ENCODE measurements at regions not wholly inside any gene's neighbourhood (a gene's known extent, or its start where the extent isn't known, plus 50 kb on each side); places are given as distances from the start of the nearest gene placed in this dataset.

- ChIA-PET POLR2A (no interaction called here), CTCF (no interaction called here)
- TF ChIP-seq ZNF112 (tag by site-specific recombination; IDR thresholded peaks at IDR 0.05) = no peak
- TF ChIP-seq ZNF366 (tag by site-specific recombination; conservative IDR thresholded peaks at IDR 0.05) = no peak
- TF ChIP-seq ZNF529 (tag by site-specific recombination; IDR thresholded peaks at IDR 0.05; ENCODE audit: insufficient replicate concordance) = no peak
- no peak for TF ChIP-seq ZNF292 (tag by site-specific recombination; IDR thresholded peaks at IDR 0.05; ENCODE audit: borderline replicate concordance, low read depth)
- TF ChIP-seq BCL6B (tag by site-specific recombination; IDR thresholded peaks at IDR 0.05) = no peak
- TF ChIP-seq ZBTB44 (tag by site-specific recombination; IDR thresholded peaks at IDR 0.05) = no peak
- TF ChIP-seq ZNF501 (tag by site-specific recombination; IDR thresholded peaks at IDR 0.05) = no peak
- no peak for TF ChIP-seq ZBTB21 (tag by site-specific recombination; IDR thresholded peaks at IDR 0.05)
- no peak for TF ChIP-seq ZNF146 (tag by site-specific recombination; IDR thresholded peaks at IDR 0.05)
- TF ChIP-seq ZNF549 (tag by site-specific recombination; IDR thresholded peaks at IDR 0.05) = no peak
- TF ChIP-seq ZNF555 (tag by site-specific recombination; conservative IDR thresholded peaks at IDR 0.05) = no peak
- TF ChIP-seq ZNF423 (tag by site-specific recombination; IDR thresholded peaks at IDR 0.05) = no peak
- TF ChIP-seq ZNF394 (tag by site-specific recombination; IDR thresholded peaks at IDR 0.05; ENCODE audit: borderline replicate concordance) = no peak
- no peak for TF ChIP-seq ZNF792 (tag by site-specific recombination; IDR thresholded peaks at IDR 0.05)
- no peak for TF ChIP-seq ZNF791 (tag by site-specific recombination; IDR thresholded peaks at IDR 0.05)
- no peak for TF ChIP-seq ZNF26 (tag by site-specific recombination; IDR thresholded peaks at IDR 0.05)
- no peak for TF ChIP-seq ZNF132 (tag by site-specific recombination; IDR thresholded peaks at IDR 0.05; ENCODE audit: borderline replicate concordance)
- TF ChIP-seq ZNF121 (tag by site-specific recombination; IDR thresholded peaks at IDR 0.05) = no peak
- Histone ChIP-seq H3K9me3 (ENCODE audit: control insufficient read depth, insufficient read depth, low read depth, low read length) (no peaks in the 10 kb centered on the region), H3K4me3 (ENCODE audit: low read depth, low read length) (no peak overlapping the region), H3K36me3 (ENCODE audit: control insufficient read depth in 2 of 2, insufficient read depth in 1 of 2, low read length in 2 of 2) (no peaks in the 10 kb centered on the region), H3K27ac (ENCODE audit: extremely low read depth, low read depth, low read length) (no peak overlapping the region), H3K4me1 (ENCODE audit: control insufficient read depth, insufficient read depth, low read length) (no peaks in the 10 kb centered on the region)
Observed at GRCh38 chr2:187210726-187211125, 237.3 kb downstream of the CALCRL start.

- CTCF ChIA-PET = no interaction called here
- Histone ChIP-seq H3K4me1 (ENCODE audit: control insufficient read depth, insufficient read depth, low read length) (no peaks in the 10 kb centered on the region), H3K9me3 (ENCODE audit: control insufficient read depth, insufficient read depth, low read depth, low read length) (no peaks in the 10 kb centered on the region), H3K27ac (ENCODE audit: extremely low read depth, low read depth, low read length) (no peak overlapping the region), H3K4me3 (ENCODE audit: low read depth, low read length) (no peak overlapping the region), H3K36me3 (ENCODE audit: control insufficient read depth in 2 of 2, insufficient read depth in 1 of 2, low read length in 2 of 2) (no peaks in the 10 kb centered on the region)
- POLR2A ChIA-PET = no interaction called here
- TF ChIP-seq ZSCAN16 (tag by site-specific recombination; IDR thresholded peaks at IDR 0.05) (no peak), SCRT2 (tag by site-specific recombination; IDR thresholded peaks at IDR 0.05) (peak; percentile 73)
Observed at GRCh38 chr2:187208199-187208785, 239.8 kb downstream of the CALCRL start.

Data from HEK293 (cell line).